ENCODE measurements at regions not wholly inside any gene's neighbourhood (a gene's known extent, or its start where the extent isn't known, plus 50 kb on each side); places are given as distances from the start of the nearest gene placed in this dataset.
A peak's percentile ranks its signal among the peaks of the same experiment; 100 is the strongest.

DNA sequence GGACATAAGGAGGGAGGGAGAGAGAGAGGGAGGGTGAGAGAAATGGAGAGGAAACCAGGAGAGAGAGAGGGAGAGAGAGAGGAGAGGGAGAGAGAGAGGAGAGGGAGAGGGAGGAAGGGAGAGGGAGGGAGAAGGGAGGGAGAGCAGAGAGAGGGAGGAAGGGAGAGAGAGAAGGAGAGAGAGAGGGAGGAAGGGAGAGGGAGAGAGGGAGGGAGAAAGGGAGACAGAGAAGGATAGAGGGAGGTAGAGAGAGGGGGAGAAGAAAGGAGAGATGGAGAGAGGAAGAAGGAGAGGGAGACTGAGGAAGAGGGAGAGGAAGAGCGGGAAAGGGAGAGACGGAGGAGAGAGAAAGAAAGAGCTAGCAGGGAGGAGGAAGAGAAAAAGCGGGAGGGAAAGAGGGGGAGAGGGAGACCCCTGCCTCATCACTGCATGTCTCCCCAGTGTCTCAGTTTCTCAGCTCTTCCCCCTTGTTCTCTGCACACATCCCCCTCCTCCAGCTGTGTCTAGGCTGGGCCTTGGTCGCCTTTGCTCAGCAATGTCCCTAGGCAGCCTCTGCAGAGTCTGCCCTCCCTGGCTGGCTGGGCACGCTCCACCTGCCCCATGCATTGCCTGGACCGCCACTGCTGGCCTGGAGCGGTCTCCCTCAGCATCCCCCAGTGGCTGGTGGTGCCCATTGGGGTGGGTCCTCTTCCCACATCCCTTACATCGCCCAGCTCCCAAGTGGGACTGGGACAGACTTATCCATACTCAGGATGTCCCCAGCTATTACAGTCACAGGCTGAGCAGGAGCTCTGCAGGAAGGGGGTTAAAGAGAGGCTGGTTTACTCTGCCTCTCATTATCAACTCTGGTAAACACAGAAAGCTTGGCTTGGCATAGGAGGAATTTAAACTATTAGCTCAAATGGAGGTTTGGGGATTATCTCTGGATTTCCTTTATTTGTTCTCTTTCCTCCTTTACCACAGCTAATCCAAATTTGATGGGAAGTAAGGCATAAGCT, 85.7 kb upstream of the APCDD1 start (continued):
- TF ChIP-seq EZH2phosphoT487 (IDR thresholded peaks at IDR 0.05; ENCODE audit: unreplicated experiment), result no peak
- TF ChIP-seq STAT1 (IDR thresholded peaks at IDR 0.05; ENCODE audit: unreplicated experiment), result no peak
- no peak for TF ChIP-seq NANOG (IDR thresholded peaks at IDR 0.05; ENCODE audit: borderline replicate concordance)

DNA sequence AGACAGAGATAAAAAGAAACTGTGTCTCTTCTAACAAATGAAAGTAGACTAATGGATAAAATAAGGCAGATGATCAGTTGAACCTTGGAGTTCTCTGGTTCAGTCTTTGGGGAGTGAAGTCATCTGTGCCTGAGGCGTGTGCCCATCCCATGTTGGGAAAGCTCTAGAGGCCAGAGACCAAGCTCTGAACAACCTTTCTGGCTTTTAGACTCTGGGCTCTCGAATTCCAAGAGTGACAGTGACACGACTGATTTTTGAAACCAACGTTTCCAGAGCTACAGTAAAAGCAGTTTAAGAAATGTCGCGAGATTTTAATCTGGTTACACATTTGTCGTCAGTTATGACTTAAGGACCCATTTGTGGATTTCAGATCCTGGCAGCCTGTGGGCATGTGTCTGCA, 83.7 kb upstream of the APCDD1 start:
- TF ChIP-seq JUNB (IDR thresholded peaks at IDR 0.05; ENCODE audit: unreplicated experiment) (no peak), EZH2 (IDR thresholded peaks at IDR 0.05; ENCODE audit: low read depth, unreplicated experiment) (no peak), EZH2phosphoT487 (IDR thresholded peaks at IDR 0.05; ENCODE audit: unreplicated experiment) (no peak)
- no peaks in the 10 kb centered on the region for H4K20me1 ChIP-seq (replicated peaks; ENCODE audit: insufficient read depth)

DNA sequence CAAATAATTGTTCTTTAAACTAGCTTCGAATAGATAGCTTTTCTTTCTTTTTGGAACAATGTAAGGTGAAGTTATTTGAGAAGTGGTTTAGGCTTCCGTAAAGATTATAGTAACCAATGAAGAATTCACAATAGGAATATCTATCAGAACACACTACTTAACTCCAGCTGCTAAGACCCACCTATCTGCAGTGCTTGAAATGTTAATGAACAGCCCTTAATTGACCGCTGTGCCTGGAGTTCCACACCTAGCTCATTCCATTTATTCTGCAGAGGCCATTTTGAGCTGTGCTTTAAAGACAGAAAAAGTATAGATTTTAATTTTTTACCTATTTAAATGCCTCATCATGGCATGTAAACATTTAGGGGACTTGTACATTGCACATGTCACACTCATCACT, 83.3 kb upstream of the APCDD1 start:
- H3K27ac Mint-ChIP-seq, result no peak overlapping the region
- DNase-seq (ENCODE audit: low spot score), result no peak
- Histone ChIP-seq H4K20me1 (replicated peaks; ENCODE audit: insufficient read depth) (no peaks in the 10 kb centered on the region), H3K4me2 (no peak overlapping the region), H3F3A (replicated peaks; ENCODE audit: low read depth) (no peaks in the 10 kb centered on the region), H3K4me3 (no peak overlapping the region), H3K27ac (ENCODE audit: low read depth) (no peak overlapping the region), H3K27me3 (ENCODE audit: insufficient read depth) (no peaks in the 10 kb centered on the region), H3K4me1 (ENCODE audit: insufficient read depth) (no peaks in the 10 kb centered on the region; the same call in none of the 2 replicates), H3K9me2 (ENCODE audit: insufficient read depth) (no peaks in the 10 kb centered on the region), H2AFZ (no peak overlapping the region), H3K79me2 (replicated peaks; ENCODE audit: insufficient read depth) (no peaks in the 10 kb centered on the region), H3K36me3 (ENCODE audit: insufficient read depth) (no peaks in the 10 kb centered on the region)
- H3K4me3 Mint-ChIP-seq, result no peak overlapping the region
- H3K36me3 Mint-ChIP-seq (ENCODE audit: low read depth), result no peaks in the 10 kb centered on the region
- no peaks in the 10 kb centered on the region for H3K27me3 Mint-ChIP-seq (ENCODE audit: insufficient read depth, low read depth, poor library complexity)
- H3K9me3 Mint-ChIP-seq, result no peaks in the 10 kb centered on the region
- ATAC-seq, result peak; percentile 34; the same call in 1 of the 3 replicates
- peaks cover 9% of the 10 kb centered on the region for H3K4me1 Mint-ChIP-seq
- no peak for TF ChIP-seq STAT1 (IDR thresholded peaks at IDR 0.05; ENCODE audit: unreplicated experiment)
- no peak for TF ChIP-seq EZH2 (IDR thresholded peaks at IDR 0.05; ENCODE audit: low read depth, unreplicated experiment)
- no peak for TF ChIP-seq CTCF (conservative IDR thresholded peaks at IDR 0.05; ENCODE audit: low read depth in 2 of 2)
- no peak for TF ChIP-seq ETS1 (IDR thresholded peaks at IDR 0.05)
- TF ChIP-seq ZNF114 (CRISPR knock-in tag; IDR thresholded peaks at IDR 0.05), result no peak
- TF ChIP-seq, protein P1, sequence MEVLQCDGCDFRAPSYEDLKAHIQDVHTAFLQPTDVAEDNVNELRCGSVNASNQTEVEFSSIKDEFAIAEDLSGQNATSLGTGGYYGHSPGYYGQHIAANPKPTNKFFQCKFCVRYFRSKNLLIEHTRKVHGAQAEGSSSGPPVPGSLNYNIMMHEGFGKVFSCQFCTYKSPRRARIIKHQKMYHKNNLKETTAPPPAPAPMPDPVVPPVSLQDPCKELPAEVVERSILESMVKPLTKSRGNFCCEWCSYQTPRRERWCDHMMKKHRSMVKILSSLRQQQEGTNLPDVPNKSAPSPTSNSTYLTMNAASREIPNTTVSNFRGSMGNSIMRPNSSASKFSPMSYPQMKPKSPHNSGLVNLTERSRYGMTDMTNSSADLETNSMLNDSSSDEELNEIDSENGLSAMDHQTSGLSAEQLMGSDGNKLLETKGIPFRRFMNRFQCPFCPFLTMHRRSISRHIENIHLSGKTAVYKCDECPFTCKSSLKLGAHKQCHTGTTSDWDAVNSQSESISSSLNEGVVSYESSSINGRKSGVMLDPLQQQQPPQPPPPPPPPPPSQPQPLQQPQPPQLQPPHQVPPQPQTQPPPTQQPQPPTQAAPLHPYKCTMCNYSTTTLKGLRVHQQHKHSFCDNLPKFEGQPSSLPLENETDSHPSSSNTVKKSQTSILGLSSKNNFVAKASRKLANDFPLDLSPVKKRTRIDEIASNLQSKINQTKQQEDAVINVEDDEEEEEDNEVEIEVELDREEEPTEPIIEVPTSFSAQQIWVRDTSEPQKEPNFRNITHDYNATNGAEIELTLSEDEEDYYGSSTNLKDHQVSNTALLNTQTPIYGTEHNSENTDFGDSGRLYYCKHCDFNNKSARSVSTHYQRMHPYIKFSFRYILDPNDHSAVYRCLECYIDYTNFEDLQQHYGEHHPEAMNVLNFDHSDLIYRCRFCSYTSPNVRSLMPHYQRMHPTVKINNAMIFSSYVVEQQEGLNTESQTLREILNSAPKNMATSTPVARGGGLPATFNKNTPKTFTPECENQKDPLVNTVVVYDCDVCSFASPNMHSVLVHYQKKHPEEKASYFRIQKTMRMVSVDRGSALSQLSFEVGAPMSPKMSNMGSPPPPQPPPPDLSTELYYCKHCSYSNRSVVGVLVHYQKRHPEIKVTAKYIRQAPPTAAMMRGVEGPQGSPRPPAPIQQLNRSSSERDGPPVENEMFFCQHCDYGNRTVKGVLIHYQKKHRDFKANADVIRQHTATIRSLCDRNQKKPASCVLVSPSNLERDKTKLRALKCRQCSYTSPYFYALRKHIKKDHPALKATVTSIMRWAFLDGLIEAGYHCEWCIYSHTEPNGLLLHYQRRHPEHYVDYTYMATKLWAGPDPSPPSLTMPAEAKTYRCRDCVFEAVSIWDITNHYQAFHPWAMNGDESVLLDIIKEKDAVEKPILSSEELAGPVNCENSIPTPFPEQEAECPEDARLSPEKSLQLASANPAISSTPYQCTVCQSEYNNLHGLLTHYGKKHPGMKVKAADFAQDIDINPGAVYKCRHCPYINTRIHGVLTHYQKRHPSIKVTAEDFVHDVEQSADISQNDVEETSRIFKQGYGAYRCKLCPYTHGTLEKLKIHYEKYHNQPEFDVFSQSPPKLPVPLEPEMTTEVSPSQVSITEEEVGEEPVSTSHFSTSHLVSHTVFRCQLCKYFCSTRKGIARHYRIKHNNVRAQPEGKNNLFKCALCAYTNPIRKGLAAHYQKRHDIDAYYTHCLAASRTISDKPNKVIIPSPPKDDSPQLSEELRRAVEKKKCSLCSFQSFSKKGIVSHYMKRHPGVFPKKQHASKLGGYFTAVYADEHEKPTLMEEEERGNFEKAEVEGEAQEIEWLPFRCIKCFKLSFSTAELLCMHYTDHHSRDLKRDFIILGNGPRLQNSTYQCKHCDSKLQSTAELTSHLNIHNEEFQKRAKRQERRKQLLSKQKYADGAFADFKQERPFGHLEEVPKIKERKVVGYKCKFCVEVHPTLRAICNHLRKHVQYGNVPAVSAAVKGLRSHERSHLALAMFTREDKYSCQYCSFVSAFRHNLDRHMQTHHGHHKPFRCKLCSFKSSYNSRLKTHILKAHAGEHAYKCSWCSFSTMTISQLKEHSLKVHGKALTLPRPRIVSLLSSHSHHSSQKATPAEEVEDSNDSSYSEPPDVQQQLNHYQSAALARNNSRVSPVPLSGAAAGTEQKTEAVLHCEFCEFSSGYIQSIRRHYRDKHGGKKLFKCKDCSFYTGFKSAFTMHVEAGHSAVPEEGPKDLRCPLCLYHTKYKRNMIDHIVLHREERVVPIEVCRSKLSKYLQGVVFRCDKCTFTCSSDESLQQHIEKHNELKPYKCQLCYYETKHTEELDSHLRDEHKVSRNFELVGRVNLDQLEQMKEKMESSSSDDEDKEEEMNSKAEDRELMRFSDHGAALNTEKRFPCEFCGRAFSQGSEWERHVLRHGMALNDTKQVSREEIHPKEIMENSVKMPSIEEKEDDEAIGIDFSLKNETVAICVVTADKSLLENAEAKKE (CRISPR knock-in tag; IDR thresholded peaks at IDR 0.05), result no peak

More for the DNA sequence above, 83.7 kb upstream of the APCDD1 start:
- no peak overlapping the region for H3K4me2 ChIP-seq
- no peaks in the 10 kb centered on the region for H3K27me3 ChIP-seq (ENCODE audit: insufficient read depth)
- H3K4me1 ChIP-seq (ENCODE audit: insufficient read depth), result no peaks in the 10 kb centered on the region; the same call in none of the 2 replicates
- H3K4me1 Mint-ChIP-seq, result peaks cover 9% of the 10 kb centered on the region
- no peak overlapping the region for H3K4me3 ChIP-seq
- H2AFZ ChIP-seq, result no peak overlapping the region
- H3K79me2 ChIP-seq (replicated peaks; ENCODE audit: insufficient read depth), result no peaks in the 10 kb centered on the region
- DNase-seq (ENCODE audit: low spot score), result no peak
- no peaks in the 10 kb centered on the region for H3K9me2 ChIP-seq (ENCODE audit: insufficient read depth)
- no peaks in the 10 kb centered on the region for H3F3A ChIP-seq (replicated peaks; ENCODE audit: low read depth)
- no peaks in the 10 kb centered on the region for H3K36me3 ChIP-seq (ENCODE audit: insufficient read depth)
- no peak overlapping the region for H3K27ac ChIP-seq (ENCODE audit: low read depth)
- no peak overlapping the region for H3K27ac Mint-ChIP-seq
- ATAC-seq, result no peak
- no peaks in the 10 kb centered on the region for H3K36me3 Mint-ChIP-seq (ENCODE audit: low read depth)
- no peak overlapping the region for H3K4me3 Mint-ChIP-seq
- H3K9me3 Mint-ChIP-seq, result no peaks in the 10 kb centered on the region
- H3K27me3 Mint-ChIP-seq (ENCODE audit: insufficient read depth, low read depth, poor library complexity), result no peaks in the 10 kb centered on the region
